ENCODE measurements at regions not wholly inside any gene's neighbourhood (a gene's known extent, or its start where the extent isn't known, plus 50 kb on each side); places are given as distances from the start of the nearest gene placed in this dataset.

DNA sequence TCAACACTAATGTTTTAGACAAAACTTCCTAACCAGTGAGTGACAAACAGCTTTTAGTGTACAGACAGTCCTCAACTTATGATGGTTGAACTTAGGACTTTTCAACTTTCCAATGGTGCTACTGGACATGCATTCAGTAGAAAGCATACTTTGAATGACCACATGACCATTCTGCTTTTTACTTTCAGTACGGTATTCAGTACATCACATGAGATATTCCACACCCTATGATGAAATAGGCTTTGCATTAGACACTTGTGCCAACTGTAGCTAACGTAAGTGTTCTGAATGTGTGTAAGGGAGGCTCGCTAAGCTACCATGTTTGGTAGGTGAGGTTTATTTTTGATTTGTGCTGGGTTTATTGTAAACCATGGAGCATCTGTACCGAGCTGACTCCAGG, 113.7 kb downstream of the WNT7A start:
- Histone ChIP-seq H4K5ac (ENCODE audit: insufficient read length, low read depth, low read length) (no peak overlapping the region), H3K4me2 (ENCODE audit: insufficient read depth, insufficient read length, low read length) (no peak overlapping the region), H2BK5ac (ENCODE audit: insufficient read length, low read length) (no peak overlapping the region), H3K23me2 (ENCODE audit: insufficient read length, low read depth, low read length, poor library complexity, severe bottlenecking) (no peaks in the 10 kb centered on the region), H3K79me2 (ENCODE audit: insufficient read depth, low read length) (no peaks in the 10 kb centered on the region), H3K79me1 (ENCODE audit: insufficient read depth, low read depth, low read length, poor library complexity, severe bottlenecking) (no peaks in the 10 kb centered on the region), H3K4me1 (ENCODE audit: insufficient read depth, low read length) (peaks cover 5% of the 10 kb centered on the region), H2AK5ac (ENCODE audit: insufficient read length, low read length) (no peak overlapping the region), H4K91ac (ENCODE audit: insufficient read length, low read depth, low read length) (no peak overlapping the region), H3K9ac (ENCODE audit: extremely low read depth, insufficient read length, low read length) (no peak overlapping the region), H4K8ac (replicated peaks; ENCODE audit: insufficient read length, low read depth, low read length) (no peak overlapping the region), H3K4ac (ENCODE audit: low read depth, low read length) (no peak overlapping the region), H3K14ac (ENCODE audit: insufficient read depth, low read length) (no peak overlapping the region), H2AFZ (ENCODE audit: low read length) (no peak overlapping the region), H2BK20ac (ENCODE audit: low read depth, low read length, poor library complexity, severe bottlenecking) (no peak overlapping the region), H3K23ac (ENCODE audit: insufficient read length, low read depth, low read length) (no peak overlapping the region), H2BK12ac (ENCODE audit: insufficient read length, low read depth, low read length) (no peak overlapping the region), H4K20me1 (ENCODE audit: control insufficient read depth, insufficient read depth, insufficient read length) (no peaks in the 10 kb centered on the region), H3K9me3 (ENCODE audit: control insufficient read depth, low read depth, low read length) (no peaks in the 10 kb centered on the region), H3K27ac (ENCODE audit: insufficient read length, low read depth, low read length) (no peak overlapping the region), H2BK15ac (ENCODE audit: low read depth, low read length) (no peak overlapping the region), H2BK120ac (ENCODE audit: low read depth, low read length, poor library complexity, severe bottlenecking) (no peak overlapping the region), H3T11ph (ENCODE audit: low read length) (no peak overlapping the region), H3K18ac (ENCODE audit: insufficient read length, low read depth, low read length) (no peak overlapping the region), H3K27me3 (ENCODE audit: insufficient read depth, low read length) (no peaks in the 10 kb centered on the region), H3K56ac (ENCODE audit: insufficient read length, low read depth, low read length) (no peak overlapping the region)
- no peaks in the 10 kb centered on the region; the same call in 1 of the 2 replicates for H3K27me3 Mint-ChIP-seq (ENCODE audit: low read depth)
- H3K4me1 Mint-ChIP-seq: peaks cover 15 to 19% of the 10 kb centered on the region in 2 experiments
- no CpG with 5 or more reads among the region's 4 CpGs for WGBS (ENCODE audit: extremely low coverage, insufficient read length, low lambda C conversion rate)
- no peak overlapping the region for H3K4me3 Mint-ChIP-seq
- H3K27ac Mint-ChIP-seq: no peak overlapping the region
- TF ChIP-seq, protein P1, sequence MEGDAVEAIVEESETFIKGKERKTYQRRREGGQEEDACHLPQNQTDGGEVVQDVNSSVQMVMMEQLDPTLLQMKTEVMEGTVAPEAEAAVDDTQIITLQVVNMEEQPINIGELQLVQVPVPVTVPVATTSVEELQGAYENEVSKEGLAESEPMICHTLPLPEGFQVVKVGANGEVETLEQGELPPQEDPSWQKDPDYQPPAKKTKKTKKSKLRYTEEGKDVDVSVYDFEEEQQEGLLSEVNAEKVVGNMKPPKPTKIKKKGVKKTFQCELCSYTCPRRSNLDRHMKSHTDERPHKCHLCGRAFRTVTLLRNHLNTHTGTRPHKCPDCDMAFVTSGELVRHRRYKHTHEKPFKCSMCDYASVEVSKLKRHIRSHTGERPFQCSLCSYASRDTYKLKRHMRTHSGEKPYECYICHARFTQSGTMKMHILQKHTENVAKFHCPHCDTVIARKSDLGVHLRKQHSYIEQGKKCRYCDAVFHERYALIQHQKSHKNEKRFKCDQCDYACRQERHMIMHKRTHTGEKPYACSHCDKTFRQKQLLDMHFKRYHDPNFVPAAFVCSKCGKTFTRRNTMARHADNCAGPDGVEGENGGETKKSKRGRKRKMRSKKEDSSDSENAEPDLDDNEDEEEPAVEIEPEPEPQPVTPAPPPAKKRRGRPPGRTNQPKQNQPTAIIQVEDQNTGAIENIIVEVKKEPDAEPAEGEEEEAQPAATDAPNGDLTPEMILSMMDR (conservative IDR thresholded peaks at IDR 0.05): no peak
- H3K9me3 Mint-ChIP-seq: peaks cover 5 to 12% of the 10 kb centered on the region in 2 experiments; a peak in 3 of 5 replicates
- H3K36me3 Mint-ChIP-seq (ENCODE audit: insufficient read depth in 1 of 3, low read depth in 3 of 3): no peaks in the 10 kb centered on the region; a peak in 1 of 7 replicates
- no peak for DNase-seq

Data from H9 (cell line).